Ovary (tissue), 3 donors: ENCODE measurements at regions not wholly inside any gene's neighbourhood (a gene's known extent, or its start where the extent isn't known, plus 50 kb on each side); places are given as distances from the start of the nearest gene placed in this dataset.

Source experiments
- POLR2A ChIP-seq: fragments of 450-650 bp; IDR thresholded peaks from one replicate; pipeline ENCODE4 v1.6.1; 2017; ENCODE audit warnings: antibody characterized with exemption, mild to moderate bottlenecking, moderate library complexity
- TF ChIP-seq, protein P1 (sequence below), 3 donors: fragments of 450-650 bp in 2 of 3; fragments of 200-600 bp in 1 of 3; IDR thresholded peaks; one replicate each; pipeline versions ENCODE4 v1.5.1 to v1.8.0; 2016 to 2022; ENCODE audit warnings: antibody characterized with exemption in 3 of 3, mild to moderate bottlenecking in 1 of 3
- donor health status: DM: no; HTN: no; CAD: no.

DNA sequence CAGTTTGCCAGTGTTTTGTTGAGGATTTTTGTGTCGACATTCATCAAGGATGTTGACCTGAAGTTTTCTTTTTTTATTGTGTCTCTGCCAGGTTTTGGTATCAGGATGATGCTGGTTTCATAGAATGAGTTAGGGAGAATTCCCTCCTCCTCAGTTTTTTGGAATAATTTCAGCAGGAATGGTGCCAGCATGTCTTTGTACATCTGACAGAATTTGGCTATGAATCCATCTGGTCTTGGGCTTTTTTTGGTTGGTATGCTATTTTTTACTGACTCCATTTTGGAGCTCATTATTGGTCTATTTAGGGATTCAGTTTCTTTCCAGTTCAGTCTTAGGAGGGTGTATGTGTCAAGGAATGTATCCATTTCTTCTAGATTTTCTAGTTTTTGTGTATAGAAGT, 320.0 kb upstream of the PPP2R3A start:
- TF ChIP-seq, protein P1, sequence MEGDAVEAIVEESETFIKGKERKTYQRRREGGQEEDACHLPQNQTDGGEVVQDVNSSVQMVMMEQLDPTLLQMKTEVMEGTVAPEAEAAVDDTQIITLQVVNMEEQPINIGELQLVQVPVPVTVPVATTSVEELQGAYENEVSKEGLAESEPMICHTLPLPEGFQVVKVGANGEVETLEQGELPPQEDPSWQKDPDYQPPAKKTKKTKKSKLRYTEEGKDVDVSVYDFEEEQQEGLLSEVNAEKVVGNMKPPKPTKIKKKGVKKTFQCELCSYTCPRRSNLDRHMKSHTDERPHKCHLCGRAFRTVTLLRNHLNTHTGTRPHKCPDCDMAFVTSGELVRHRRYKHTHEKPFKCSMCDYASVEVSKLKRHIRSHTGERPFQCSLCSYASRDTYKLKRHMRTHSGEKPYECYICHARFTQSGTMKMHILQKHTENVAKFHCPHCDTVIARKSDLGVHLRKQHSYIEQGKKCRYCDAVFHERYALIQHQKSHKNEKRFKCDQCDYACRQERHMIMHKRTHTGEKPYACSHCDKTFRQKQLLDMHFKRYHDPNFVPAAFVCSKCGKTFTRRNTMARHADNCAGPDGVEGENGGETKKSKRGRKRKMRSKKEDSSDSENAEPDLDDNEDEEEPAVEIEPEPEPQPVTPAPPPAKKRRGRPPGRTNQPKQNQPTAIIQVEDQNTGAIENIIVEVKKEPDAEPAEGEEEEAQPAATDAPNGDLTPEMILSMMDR (IDR thresholded peaks at IDR 0.05) = no peak
- no peak for TF ChIP-seq POLR2A
